ENCODE measurements at regions not wholly inside any gene's neighbourhood (a gene's known extent, or its start where the extent isn't known, plus 50 kb on each side); places are given as distances from the start of the nearest gene placed in this dataset.

GRCh38 chr21:27466140-27466539 lies 499.3 kb upstream of the ADAMTS5 start:
- no peak overlapping the region for H3K27ac ChIP-seq
- H3K4me3 ChIP-seq: no peak overlapping the region
- no peak for DNase-seq
- H3K27me3 ChIP-seq: no peaks in the 10 kb centered on the region
- no peaks in the 10 kb centered on the region for H3K9me3 ChIP-seq
- TF ChIP-seq POLR2A (IDR thresholded peaks at IDR 0.05) (no peak), POLR2AphosphoS5 (IDR thresholded peaks at IDR 0.05) (no peak), EP300 (IDR thresholded peaks at IDR 0.05) (no peak)
- TF ChIP-seq, protein P1, sequence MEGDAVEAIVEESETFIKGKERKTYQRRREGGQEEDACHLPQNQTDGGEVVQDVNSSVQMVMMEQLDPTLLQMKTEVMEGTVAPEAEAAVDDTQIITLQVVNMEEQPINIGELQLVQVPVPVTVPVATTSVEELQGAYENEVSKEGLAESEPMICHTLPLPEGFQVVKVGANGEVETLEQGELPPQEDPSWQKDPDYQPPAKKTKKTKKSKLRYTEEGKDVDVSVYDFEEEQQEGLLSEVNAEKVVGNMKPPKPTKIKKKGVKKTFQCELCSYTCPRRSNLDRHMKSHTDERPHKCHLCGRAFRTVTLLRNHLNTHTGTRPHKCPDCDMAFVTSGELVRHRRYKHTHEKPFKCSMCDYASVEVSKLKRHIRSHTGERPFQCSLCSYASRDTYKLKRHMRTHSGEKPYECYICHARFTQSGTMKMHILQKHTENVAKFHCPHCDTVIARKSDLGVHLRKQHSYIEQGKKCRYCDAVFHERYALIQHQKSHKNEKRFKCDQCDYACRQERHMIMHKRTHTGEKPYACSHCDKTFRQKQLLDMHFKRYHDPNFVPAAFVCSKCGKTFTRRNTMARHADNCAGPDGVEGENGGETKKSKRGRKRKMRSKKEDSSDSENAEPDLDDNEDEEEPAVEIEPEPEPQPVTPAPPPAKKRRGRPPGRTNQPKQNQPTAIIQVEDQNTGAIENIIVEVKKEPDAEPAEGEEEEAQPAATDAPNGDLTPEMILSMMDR (IDR thresholded peaks at IDR 0.05): no peak
- no peaks in the 10 kb centered on the region for H3K4me1 ChIP-seq
- no peak for ATAC-seq (ENCODE audit: low FRiP score in 2 of 2)
- H3K36me3 ChIP-seq: no peaks in the 10 kb centered on the region
- 75 to 82% methylated on average over 3 of the region's 3 CpGs for WGBS, 2 donors

DNA sequence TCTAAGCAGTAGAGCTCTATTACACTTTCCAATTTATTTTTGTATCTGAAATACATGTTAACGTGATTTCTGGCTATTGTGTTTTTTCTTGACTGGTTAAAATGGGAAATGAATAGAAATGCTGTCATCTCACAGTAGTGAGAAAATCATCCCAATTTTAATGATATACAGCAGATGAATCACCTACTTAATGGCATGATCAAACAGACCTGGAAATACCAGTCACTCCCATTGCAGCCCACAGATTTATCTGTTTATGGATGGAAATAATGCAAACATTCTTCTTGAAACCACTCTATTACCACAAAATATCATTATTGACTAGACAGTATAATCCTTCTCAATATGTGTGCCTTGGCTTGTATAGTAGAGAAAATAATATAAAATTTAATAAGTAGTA lies 497.8 kb upstream of the ADAMTS5 start:
- H3K36me3 ChIP-seq: no peaks in the 10 kb centered on the region
- H3K27me3 ChIP-seq: no peaks in the 10 kb centered on the region
- DNase-seq (no peak), ATAC-seq (ENCODE audit: low FRiP score in 2 of 2) (no peak)
- TF ChIP-seq POLR2AphosphoS5 (IDR thresholded peaks at IDR 0.05) (no peak), EP300 (IDR thresholded peaks at IDR 0.05) (no peak), POLR2A (IDR thresholded peaks at IDR 0.05) (no peak)
- TF ChIP-seq, protein P1 (IDR thresholded peaks at IDR 0.05): no peak
- H3K4me3 ChIP-seq: no peak overlapping the region
- WGBS, 2 donors: 88 to 91% methylated on average over 1 of the region's 1 CpG
- H3K27ac ChIP-seq: no peak overlapping the region
- no peaks in the 10 kb centered on the region for H3K9me3 ChIP-seq
- no peaks in the 10 kb centered on the region for H3K4me1 ChIP-seq

DNA sequence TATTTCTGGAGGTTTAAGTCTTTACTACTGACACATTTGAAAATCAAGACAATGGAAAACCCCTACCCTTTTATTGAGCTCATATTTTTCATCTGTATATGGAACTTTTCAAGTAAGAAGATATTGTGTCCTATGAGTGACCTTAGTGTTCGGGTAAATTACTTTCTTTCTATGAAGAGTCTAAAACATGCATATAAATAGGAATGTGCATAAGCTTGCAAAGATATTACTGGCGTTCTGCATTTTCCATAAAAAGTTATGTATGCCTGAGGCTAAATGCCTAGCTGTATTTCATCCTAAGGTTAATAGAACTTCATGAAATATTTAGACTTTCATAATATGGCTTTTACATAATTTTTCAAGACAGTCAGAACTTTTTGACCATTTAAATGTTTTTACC lies 495.8 kb upstream of the ADAMTS5 start:
- no peak overlapping the region for H3K27ac ChIP-seq
- H3K36me3 ChIP-seq: no peaks in the 10 kb centered on the region
- H3K9me3 ChIP-seq: no peaks in the 10 kb centered on the region
- no peaks in the 10 kb centered on the region for H3K27me3 ChIP-seq
- no peak overlapping the region for H3K4me3 ChIP-seq
- ATAC-seq (ENCODE audit: low FRiP score in 2 of 2): no peak
- DNase-seq: no peak
- no peak for TF ChIP-seq POLR2AphosphoS5 (IDR thresholded peaks at IDR 0.05)
- TF ChIP-seq, protein P1 (IDR thresholded peaks at IDR 0.05): no peak
- no peak for TF ChIP-seq POLR2A (IDR thresholded peaks at IDR 0.05)
- WGBS, 2 donors: 85 to 86% methylated on average over 2 of the region's 2 CpGs
- no peaks in the 10 kb centered on the region for H3K4me1 ChIP-seq

- ATAC-seq (ENCODE audit: low FRiP score in 2 of 2) (no peak), DNase-seq (no peak)
- Histone ChIP-seq H3K4me3 (no peak overlapping the region), H3K4me1 (no peaks in the 10 kb centered on the region), H3K36me3 (no peaks in the 10 kb centered on the region), H3K27me3 (no peaks in the 10 kb centered on the region), H3K9me3 (no peaks in the 10 kb centered on the region), H3K27ac (no peak overlapping the region)
- TF ChIP-seq POLR2AphosphoS5 (IDR thresholded peaks at IDR 0.05) (no peak), POLR2A (IDR thresholded peaks at IDR 0.05) (no peak), EP300 (IDR thresholded peaks at IDR 0.05) (no peak)
- TF ChIP-seq, protein P1 (IDR thresholded peaks at IDR 0.05): no peak
- 85 to 87% methylated on average over 2 of the region's 2 CpGs for WGBS, 2 donors
Measured at GRCh38 chr21:27454234-27454633, 487.3 kb upstream of the ADAMTS5 start.

DNA sequence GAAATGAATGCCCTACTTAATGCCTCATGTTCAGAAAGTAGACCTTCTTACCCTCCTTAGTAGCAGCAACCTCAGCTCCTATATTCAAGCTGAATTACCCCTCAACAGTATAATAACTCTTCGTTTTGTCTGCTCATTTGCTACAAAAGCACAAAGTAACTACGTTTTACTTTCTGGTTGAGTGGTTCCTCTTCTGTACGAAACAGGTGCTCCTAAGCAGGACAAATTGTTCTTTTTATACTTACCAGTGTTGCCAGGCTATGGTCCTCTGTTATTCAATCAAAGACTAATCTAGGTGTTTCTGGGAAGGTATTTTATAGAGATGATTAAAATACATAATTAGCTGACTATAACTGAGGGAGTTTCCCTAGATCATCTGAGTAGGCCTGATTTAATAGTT lies 484.2 kb upstream of the ADAMTS5 start:
- WGBS, 2 donors: 77 to 87% methylated on average over 3 of the region's 3 CpGs
- Histone ChIP-seq H3K4me1 (no peaks in the 10 kb centered on the region), H3K27ac (no peak overlapping the region), H3K27me3 (no peaks in the 10 kb centered on the region), H3K36me3 (no peaks in the 10 kb centered on the region), H3K4me3 (no peak overlapping the region), H3K9me3 (no peaks in the 10 kb centered on the region)
- TF ChIP-seq POLR2AphosphoS5 (IDR thresholded peaks at IDR 0.05) (no peak), POLR2A (IDR thresholded peaks at IDR 0.05) (no peak), EP300 (IDR thresholded peaks at IDR 0.05) (no peak)
- TF ChIP-seq, protein P1 (IDR thresholded peaks at IDR 0.05): no peak
- DNase-seq: no peak
- ATAC-seq (ENCODE audit: low FRiP score in 2 of 2): no peak
